SK-N-MC (cell line): ENCODE measurements at regions not wholly inside any gene's neighbourhood (a gene's known extent, or its start where the extent isn't known, plus 50 kb on each side); places are given as distances from the start of the nearest gene placed in this dataset.

ENCODE experiments used
- EZH2 ChIP-seq: fragments of 200-600 bp; sonication (generic); IDR thresholded peaks from one replicate; pipeline ENCODE4 v1.6.1; 2017; ENCODE audit warnings: antibody characterized with exemption
- FOXP2 ChIP-seq: optimal IDR thresholded peaks from 2 replicates; pipeline ENCODE3; 2011; ENCODE audit warnings: mild to moderate bottlenecking, moderate library complexity; ENCODE audit not compliant: insufficient read depth; ENCODE audit errors: extremely low read length, control extremely low read depth
- POLR2AphosphoS5 ChIP-seq: IDR thresholded peaks from 2 replicates; pipeline ENCODE4 v1.6.1; 2012; ENCODE audit warnings: mild to moderate bottlenecking, low read depth, low read length, borderline replicate concordance

DNA sequence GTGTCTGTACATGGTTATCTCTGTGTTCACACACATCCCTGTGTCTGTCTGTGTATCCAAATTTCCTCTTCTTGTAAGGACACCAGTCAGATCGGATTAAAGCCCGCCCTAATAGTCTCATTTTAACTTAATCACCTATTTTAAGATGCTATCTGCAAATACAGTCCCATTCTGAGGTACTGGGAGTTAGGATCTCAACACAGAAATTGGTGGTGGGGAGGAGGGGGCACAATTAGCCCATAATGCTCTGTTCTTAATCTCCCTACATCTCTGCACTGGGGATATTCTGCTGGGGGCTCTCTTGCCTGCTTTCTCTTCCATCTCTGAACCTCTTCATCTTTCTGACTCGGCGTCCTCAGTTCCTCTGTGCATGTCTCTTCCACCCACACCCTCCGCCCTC is 320.7 kb downstream of the CDC5L start:
- TF ChIP-seq FOXP2 (no peak), EZH2 (no peak), POLR2AphosphoS5 (no peak)
